NCI-H128 (cell line): ENCODE measurements at regions not wholly inside any gene's neighbourhood (a gene's known extent, or its start where the extent isn't known, plus 50 kb on each side); places are given as distances from the start of the nearest gene placed in this dataset.
"Not testable (repeated sequence)": the region's sequence is repeated elsewhere in the genome, so short reads cannot be mapped to it uniquely, and the experiment has no call there.

Source experiments
- DNase-seq: peaks from one replicate; lab custom pipeline; 2025; ENCODE audit not compliant: unreplicated experiment; lab: John Stamatoyannopoulos, UW

DNA sequence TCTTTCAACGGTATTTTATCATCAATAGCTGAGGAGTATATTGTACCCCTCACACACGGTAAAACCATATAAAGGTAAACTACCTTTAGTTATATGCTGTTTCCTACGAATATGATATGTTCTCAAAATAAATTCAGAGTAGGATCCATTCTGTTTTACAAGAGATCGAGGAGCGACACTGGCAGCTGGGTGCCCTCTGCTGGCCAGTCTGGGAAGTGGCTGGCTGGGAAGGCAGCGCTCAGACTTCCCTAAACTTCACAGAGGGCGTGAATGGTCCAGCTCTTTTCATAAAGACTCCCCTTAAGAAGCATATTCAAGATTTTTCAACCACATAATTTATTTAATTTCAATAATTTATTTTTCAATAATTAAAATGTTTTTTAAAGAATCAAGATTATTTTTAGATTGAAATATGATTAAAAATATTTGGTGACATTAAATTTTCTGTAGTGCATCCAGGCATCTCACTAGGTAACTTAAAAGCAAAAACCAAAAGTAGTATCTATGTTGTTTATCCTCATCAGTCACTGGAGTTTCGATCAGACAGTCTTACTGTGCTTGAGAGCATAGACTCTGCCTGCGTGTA lies 187.5 kb upstream of the PDE10A start:
- peak; percentile 39 for DNase-seq

DNA sequence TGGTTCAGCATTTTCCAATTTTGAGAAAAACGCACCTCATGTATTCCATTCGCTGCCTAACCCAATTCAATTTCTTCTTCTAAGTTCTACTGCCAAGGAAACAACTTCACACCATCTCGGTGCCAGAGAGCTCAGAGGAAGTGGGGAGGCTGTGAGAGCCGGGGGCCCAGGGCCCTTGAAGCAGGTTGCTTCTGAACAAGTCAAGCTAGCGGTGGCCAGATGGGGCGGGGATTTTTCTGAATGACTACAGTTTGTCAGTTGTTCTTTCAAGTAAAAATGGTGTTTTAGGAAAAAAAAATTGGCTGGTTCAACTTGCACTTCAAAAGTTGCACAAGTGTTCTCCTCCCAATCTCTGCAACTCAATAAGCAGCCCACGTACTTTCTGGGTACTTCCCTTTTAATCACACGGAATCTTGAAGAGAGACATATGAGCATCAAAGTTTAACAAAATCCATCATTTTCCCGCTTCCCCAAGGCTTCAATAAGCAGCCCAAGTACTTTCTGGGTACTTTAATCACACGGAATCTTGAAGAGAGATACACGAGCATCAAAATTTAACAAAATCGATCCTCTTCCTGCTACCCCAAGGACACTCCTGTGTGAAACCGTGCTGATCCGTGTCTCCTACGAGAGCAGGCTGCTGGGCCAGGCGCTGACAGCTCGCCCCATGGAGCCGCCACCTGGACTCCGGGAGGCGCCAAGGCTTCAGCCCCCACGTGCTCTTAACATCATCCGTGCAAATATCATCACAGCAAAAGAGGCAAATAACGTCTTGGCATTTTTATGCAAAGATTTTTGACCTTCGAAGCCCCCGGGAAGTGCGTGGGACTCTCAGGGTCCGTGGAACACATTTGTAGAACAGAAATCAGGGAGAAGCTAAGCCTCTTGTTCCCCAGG lies 186.7 kb upstream of the PDE10A start:
- DNase-seq = no peak

DNA sequence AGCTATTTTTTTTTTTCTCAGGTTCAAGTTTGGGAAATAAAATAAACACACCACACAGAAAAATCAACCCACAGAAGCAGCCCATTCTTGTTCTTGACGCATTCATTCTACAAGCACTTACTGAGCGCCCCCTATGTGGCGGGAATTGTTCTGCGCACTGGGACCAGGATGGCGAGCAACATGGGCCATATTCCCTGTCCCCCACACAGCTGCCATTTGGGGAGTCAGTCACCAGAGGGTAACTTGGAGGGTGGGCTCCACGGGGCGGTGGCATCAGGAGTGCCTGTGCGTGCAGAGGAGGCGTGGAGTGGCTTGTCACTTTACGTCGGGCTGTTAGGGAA lies 185.0 kb upstream of the PDE10A start:
- no peak for DNase-seq

DNA sequence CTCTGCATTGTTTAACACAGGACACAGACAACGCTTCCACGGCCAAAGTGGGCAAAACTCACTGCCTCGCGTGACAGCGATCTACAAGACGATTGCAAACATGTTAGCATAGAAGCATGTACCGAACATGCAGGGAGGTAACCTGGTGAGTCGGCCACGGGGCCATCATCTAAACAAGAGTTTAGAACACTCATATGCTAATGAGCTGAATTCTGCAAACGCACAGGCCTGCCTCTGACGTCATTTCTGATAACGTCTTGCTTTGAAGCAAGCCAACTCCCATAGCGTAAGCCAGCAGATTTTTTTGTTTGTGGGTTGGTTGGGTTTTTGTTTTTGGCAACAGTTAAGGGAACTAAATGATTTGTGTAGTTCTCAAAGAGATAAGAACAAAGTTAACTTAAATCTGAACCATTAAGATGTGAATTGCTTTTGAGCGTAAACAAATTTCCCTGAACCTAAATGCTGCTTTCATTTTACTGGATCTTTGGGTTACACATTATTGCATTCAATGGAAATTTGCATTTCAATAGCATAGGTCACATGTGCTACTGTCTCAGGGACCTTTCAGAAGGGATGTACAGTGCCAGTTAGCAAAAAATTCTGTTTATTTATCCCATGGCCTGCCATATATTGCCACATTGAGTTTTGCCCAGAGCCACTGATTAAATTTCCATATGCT lies 184.5 kb upstream of the PDE10A start:
- DNase-seq = no peak

DNA sequence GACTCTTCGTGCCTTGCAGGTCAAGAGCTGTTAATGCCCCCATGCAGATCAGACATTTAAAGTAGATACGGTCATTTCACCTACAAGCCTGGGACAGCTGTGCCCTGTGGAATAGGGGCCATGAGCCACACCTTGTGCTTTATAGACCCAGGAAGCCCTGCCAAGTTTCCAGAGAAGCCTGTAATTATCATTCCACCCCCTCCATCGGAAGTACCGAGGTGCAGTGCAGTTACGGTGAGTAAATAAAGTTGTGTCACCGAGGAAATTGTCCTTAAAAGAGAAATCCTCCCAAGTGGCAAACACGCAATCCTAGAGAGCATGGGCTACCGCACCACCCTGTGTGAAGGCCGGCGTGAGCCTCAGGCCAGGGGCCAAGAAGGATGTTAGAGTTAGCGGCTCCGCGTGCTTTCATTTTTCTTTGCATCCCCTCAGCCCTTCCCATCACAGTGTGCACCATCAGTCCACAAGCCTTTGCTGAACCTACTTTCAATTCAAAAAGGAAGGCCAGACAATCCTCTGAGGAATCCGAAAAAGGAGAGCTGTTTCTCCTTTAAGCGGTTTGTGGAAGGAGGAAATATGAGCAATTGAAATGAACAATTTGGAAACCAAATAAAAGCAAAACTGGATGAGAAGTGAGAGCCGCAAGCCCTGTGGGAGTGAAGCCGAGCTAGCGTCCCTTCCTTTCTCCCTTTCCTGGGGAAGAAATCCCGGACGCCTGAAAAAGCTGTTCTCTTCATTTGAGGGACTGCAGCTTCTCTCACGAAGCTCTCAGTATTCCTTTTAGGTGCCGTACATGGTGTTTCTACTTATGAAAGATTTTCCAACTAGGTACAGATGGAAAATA lies 183.3 kb upstream of the PDE10A start:
- no peak for DNase-seq

DNA sequence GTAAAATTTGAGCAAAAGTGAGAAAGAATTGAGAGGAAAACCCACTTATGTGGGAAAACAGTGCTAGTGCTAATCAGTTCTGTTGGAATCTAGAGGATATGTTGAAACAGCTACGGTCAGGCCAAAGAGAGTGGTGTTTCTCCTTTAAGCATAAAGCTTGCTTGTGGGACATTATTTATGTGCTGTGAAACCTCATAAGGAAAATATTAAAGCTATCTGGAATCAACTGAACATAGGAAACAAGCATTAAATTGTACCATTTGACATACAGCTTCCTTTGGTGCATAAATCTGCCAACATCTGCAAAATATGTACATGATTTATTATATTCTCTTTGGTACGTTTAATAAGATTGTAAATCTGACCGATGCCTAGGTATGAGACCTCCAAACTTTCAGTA lies 182.5 kb upstream of the PDE10A start:
- DNase-seq = no peak

DNA sequence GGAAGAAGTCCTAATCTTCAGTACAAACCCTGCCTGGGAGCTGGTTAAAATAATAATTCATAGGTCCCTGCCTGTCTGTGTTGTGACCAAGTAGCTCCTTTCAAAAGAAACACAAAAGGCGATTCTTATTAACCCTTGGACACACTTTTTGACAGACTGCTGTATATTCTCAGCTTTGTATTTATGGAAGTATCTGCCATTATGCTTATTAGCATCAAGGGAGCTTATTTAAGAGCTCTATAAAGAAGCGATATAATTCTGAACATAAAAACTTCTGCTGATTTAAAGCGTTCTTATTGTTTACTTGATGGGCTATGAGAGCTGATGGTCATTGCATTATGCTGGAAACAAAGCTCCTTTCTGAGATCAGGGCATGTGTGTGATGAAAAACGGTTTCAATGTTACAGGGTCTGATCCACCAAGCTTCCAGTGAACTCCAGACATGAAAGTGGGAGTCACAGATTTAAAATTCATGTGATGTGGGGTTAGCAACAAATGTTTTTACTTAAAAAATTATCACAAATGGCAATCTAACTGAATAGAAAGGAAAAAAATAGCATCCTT lies 181.8 kb upstream of the PDE10A start:
- no peak for DNase-seq

DNA sequence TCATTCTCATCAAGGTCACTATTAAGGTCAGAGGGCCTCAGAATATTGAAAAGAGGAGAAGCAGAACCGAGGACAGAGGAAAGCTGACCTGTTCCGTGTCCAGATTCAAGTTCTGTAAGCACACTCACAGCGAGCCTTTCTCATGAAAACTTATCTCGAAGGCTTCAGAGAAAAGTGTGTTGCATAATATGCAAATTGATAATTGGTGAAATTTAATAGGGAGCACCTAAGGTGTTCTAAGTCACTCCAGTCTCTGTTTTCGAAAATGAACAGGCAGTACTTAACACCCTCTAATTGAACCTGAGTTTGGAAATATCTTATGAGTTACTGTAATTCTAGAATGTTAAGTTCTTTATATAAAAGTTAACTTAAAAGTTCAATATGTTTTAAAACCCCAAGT lies 181.2 kb upstream of the PDE10A start:
- no peak for DNase-seq

DNA sequence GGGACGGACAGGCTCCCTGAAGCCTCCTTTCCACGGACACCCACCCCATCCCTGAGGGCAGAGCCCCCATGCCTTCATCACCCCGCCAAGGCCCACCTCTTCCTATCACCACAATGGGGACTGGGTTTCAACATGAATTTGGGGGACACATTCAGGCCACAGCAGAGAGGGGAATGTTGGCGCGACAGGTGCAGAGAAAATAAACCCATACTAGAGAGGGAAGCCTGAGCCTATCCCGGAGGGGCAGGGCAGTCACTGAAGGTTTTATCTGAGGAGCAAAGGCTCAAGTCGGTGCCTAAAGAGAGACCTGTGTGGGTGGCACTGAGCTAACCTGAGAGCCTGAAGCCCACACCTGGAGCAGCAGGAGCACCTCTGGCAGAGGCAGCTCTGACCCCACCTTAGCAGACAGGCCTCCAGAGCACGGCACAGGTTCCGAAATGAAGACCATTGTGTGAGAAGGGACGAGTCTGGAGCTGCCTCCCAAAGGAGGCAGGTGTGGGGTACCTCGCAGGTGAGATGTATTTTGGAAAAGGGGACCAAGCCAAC lies 180.6 kb upstream of the PDE10A start:
- no peak for DNase-seq

DNA sequence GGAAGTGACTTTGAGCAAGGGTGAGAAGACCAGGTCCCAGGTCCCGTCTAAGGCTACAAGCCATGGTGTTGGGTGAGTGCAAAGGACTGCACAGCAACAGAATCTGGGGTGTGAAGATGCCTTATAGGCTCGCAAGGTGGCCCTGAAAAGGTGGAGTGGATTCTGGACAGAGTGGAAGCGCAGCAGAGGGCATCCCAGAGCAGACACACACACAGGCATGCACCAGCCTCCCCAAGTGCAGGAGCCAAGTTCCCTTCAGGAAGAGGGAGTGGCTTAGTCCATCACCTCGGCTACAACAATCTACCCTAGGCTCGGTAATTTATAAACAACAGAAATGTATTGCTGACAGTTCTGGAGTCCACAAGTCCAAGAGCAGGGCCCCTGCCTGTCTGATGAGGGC lies 180.1 kb upstream of the PDE10A start:
- DNase-seq = no peak

DNA sequence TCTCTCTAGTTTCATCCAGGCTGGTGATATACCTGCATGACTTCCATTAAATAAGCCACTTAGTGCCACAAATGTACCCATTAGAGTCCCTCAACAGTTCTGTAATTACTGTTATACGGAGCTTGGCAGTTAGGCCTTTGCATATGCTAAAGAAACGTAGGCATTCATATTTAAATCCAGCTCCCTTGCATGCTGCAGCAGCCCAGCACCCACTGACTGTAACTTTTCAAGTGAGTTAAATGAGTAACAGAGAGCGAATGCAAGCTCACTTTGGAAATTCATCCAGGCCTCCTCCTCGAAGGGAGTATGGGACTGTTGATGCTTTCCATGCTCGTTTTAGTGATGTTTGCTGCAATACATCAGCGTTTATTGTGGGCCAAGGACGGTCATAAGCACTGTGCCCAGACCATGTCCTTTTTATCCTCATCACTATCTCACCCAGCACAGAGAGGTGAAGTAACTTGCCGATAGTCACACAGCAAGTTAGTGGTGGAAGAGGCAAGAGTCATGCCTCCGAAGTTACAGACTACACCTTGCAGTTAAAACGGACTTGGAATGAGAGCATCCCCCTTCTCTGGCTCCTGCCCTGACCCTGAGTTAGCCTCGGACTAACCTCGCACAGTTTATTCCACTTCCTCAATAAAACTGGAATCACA lies 179.4 kb upstream of the PDE10A start:
- no peak for DNase-seq

DNA sequence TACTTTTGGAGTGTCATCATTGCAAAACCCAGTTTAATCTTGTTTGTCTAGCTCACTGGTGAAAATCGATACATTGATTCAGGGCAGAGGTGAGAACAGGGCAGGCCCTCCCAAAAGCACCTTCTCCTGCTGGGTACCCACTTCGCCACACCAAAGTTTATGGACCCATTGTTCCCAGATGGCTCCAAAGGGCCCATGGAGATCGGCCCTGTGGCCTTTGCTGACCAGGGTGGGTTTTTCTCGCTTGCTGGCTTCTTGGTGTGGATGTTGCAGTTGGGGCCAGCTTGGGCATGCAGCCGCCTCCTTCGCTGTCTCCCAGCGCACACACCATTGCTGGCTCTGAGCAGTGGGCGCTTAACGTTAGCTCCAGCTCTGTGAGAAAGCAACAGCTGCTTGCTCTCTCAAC lies 178.1 kb upstream of the PDE10A start:
- no peak for DNase-seq

DNA sequence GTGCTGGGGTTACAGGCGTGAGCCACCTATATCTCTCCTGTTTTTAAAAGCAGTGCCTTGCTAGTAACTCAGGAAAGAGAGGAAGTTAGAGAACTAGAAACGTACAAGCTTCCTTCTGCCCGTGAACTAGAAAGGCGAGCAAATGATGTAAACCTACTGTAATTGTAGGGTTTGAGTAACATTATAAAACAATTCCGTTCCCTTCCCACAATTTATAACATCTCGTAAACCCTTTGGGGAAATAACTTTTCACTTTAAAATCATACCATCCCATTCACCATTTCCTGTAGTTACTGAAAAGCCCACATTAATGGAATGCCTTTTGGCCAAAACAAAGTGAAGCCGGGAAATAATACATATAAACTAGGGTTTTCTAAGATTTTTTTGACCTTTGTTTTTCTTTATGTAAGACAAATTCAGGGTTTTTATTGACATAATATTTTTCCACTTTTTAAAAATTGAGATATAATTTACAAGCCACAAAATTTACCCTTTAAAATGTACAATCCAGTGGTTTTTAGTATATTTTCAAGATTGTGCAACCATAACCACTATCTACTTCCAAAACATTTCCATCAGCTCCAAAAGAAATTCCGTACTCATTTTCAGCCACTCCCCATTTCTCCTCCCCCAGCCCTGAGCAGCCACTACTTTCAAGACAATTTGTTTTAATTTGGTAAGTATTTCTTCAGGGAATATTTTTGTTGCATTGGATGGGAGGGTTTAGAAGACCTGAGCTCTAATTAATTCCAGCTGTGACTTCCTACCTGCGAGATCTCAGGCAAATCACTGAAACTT lies 175.1 kb upstream of the PDE10A start:
- DNase-seq = no peak

DNA sequence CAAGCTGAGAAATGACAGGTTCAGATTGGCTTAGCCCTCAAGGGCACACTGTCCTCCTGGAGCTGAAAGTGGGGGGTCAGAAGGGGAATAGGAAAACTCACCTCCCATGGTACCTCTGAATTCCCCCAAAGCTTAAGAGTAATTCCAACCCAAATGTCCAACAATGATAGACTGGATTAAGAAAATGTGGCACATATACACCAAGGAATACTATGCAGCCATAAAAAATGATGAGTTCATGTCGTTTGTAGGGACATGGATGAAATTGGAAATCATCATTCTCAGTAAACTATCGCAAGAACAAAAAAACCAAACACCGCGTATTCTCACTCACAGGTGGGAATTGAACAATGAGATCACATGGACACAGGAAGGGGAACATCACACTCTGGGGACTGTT lies 173.6 kb upstream of the PDE10A start:
- not testable (repeated sequence) for DNase-seq

DNA sequence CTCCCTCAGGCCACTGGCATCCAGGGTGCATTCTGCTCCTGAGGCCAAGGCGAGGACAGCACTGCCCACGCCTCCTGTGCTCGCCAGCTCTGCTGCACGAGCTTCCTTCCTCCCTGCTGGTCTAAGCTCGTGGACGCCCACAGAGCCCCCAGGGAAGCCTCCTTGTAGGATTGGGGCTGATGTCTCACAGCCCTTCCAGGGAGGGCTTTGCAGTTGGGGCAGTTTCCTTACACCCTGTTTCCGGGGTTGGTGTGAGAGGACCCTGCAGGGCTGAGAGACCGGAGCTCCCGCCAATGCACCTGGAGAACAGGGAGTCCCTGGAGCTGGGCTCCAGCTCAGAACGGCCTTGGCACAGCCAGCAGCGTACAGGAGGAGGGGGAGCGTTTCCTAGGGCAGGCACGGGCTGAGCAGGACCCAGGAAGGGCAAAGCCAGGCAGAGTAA lies 172.4 kb upstream of the PDE10A start:
- DNase-seq = no peak

DNA sequence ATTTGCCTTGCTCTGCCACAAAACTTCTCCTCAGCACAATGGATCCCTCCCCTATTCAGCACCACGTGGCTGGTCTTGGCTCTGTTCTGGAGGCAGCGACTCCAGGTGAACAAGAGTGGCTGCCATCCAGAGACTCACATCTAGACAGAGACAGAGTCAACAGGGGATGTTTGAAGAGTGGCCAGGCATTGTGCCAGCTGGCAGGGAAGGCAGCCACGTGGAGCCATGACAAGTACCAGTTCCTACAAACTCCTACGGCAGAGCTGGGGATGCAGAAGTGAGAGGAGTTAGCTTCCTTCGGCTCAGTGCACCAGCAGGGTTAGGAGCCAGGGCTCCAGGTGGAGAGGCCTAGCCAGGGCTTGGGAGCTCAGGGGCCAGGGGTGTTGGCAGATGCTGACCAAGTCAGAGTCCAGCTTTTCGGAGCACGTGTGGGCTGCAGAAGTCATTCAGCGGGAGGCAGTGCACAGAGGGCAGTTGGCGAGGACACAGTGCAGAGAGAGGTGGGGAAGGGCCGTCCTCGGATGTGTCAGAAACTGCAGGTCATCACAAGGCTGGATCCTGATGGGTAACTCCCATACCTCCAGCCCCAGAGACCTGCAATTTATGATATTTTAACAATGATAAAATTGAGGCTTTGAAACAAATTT lies 171.7 kb upstream of the PDE10A start:
- peak; percentile 92 for DNase-seq

DNA sequence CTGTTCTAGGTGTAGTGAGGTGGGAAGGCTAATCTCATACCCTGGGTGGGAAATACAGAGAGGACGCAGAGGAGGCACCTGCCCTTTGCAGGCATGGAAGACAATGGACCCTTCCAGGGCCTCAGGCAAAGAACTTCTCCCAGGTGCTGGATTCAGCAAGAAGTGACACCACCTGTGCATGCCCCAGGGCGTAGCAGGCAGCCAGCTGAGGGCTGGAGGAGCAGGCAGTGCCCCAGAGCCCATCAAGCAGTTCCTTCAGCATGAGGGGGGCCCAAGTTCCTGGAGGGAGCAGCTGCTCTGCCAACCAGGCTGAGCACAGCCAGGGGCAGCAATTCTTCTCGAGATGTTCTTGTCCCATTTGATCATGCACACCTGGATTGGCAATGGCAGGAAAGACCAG lies 170.3 kb upstream of the PDE10A start:
- DNase-seq = no peak

DNA sequence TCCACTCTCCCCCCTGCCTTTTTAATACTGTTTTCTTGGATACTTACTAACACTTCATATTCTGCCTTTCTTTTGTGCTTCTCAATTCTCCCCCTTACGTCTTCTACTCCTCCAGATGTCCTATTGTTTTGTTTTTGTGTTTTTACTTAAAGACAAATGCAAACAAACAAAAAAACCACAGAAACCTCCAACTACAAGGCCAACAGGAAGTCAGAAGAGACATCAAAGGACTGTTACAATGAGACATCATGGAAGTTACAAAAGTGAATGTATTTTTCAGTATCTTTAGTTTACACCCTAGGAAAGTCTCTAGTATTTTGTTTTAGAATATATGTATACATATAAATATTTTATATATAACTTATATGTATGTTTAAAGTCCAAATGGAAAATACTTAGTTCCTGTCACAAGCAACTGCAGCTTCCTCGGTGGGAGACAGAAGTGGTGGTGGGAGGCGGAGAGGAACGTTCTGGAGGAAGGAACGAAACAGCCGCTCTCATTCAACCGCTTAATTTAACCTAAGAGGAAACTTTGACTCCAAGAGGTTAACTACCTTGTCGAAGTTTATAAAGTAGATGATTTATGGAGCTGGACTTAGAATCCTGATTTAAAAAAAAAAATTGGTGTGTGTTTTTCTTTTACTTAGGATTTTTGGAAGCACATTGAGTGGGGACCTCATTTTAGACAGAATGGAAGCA lies 168.9 kb upstream of the PDE10A start:
- DNase-seq = no peak
